ENCODE measurements at regions not wholly inside any gene's neighbourhood (a gene's known extent, or its start where the extent isn't known, plus 50 kb on each side); places are given as distances from the start of the nearest gene placed in this dataset.
A peak's percentile ranks its signal among the peaks of the same experiment; 100 is the strongest.
"Not testable (repeated sequence)": the region's sequence is repeated elsewhere in the genome, so short reads cannot be mapped to it uniquely, and the experiment has no call there.

GRCh38 chr6:135606392-135606791 lies 108.9 kb upstream of the AHI1 start:
- DNase-seq = no peak

GRCh38 chr6:135608031-135608430 lies 110.5 kb upstream of the AHI1 start:
- no peak for DNase-seq

GRCh38 chr6:135610192-135610591 lies 112.7 kb upstream of the AHI1 start:
- DNase-seq = not testable (repeated sequence)

GRCh38 chr6:135616655-135617054 lies 119.1 kb upstream of the AHI1 start:
- DNase-seq = no peak

GRCh38 chr6:135617222-135617621 lies 119.7 kb upstream of the AHI1 start:
- DNase-seq = no peak

- DNase-seq = no peak
Observed at GRCh38 chr6:135622081-135622480, 124.5 kb upstream of the AHI1 start.

- no peak for DNase-seq
Observed at GRCh38 chr6:135623979-135624378, 126.4 kb upstream of the AHI1 start.

- DNase-seq = no peak
Observed at GRCh38 chr6:135624402-135625295, 127.1 kb upstream of the AHI1 start.

- not testable (repeated sequence) for DNase-seq
Observed at GRCh38 chr6:135626001-135626400, 128.5 kb upstream of the AHI1 start.

- DNase-seq = no peak
Observed at GRCh38 chr6:135627092-135627715, 129.7 kb upstream of the AHI1 start.

- no peak for DNase-seq
Observed at GRCh38 chr6:135630789-135631376, 133.3 kb upstream of the AHI1 start.

- no peak for DNase-seq
Observed at GRCh38 chr6:135631821-135632220, 134.3 kb upstream of the AHI1 start.

- no peak for DNase-seq
Observed at GRCh38 chr6:135633573-135633972, 136.0 kb upstream of the AHI1 start.

GRCh38 chr6:135637701-135638100 lies 140.2 kb upstream of the AHI1 start:
- DNase-seq = no peak

GRCh38 chr6:135638108-135638507 lies 140.6 kb upstream of the AHI1 start:
- no peak for DNase-seq

GRCh38 chr6:135640048-135640447 lies 142.5 kb upstream of the AHI1 start:
- DNase-seq = no peak

GRCh38 chr6:135640449-135641111 lies 143.0 kb upstream of the AHI1 start:
- peak; percentile 12 for DNase-seq

GRCh38 chr6:135642912-135643311 lies 145.4 kb upstream of the AHI1 start:
- DNase-seq = no peak

- no peak for DNase-seq
Observed at GRCh38 chr6:135644394-135644793, 146.9 kb upstream of the AHI1 start.

GRCh38 chr6:135647521-135647920 lies 150.0 kb upstream of the AHI1 start:
- DNase-seq = no peak

- DNase-seq = no peak
Observed at GRCh38 chr6:135651964-135652755, 154.6 kb upstream of the AHI1 start.

GRCh38 chr6:135655055-135655454 lies 157.5 kb upstream of the AHI1 start:
- DNase-seq = no peak

GRCh38 chr6:135657207-135657606 lies 159.7 kb upstream of the AHI1 start:
- DNase-seq = peak; percentile 98
